Stomach (tissue), 8 donors: ENCODE measurements at regions not wholly inside any gene's neighbourhood (a gene's known extent, or its start where the extent isn't known, plus 50 kb on each side); places are given as distances from the start of the nearest gene placed in this dataset.

ENCODE experiments used
- DNase-seq, 2 donors: peaks; one replicate each; pipeline versions ENCODE4 v3.0.0 to v3.0.0-alpha.2; 2013 to 2019
- H3K27ac ChIP-seq, 5 donors: fragments of 200-600 bp in 4 of 5; sonication (generic) in 4 of 5; one replicate each; pipeline ENCODE4 v1.5.1; 2013 to 2019; ENCODE audit warnings: mild to moderate bottlenecking in 1 of 5, moderate library complexity in 1 of 5
- H3K27me3 ChIP-seq, 3 donors: fragments of 200-600 bp; sonication (generic); one replicate each; pipeline ENCODE4 v1.5.1; 2017 to 2019; ENCODE audit warnings: mixed run types in 1 of 3
- H3K36me3 ChIP-seq, 4 donors: fragments of 200-600 bp; sonication (generic); 1 replicate in 3 of 4; 2 replicates in 1 of 4; pipeline ENCODE4 v1.5.1; 2016 to 2019
- H3K4me1 ChIP-seq, 4 donors: fragments of 200-600 bp; sonication (generic); one replicate each; pipeline ENCODE4 v1.5.1; 2016 to 2019
- H3K4me3 ChIP-seq, 4 donors: fragments of 200-600 bp; sonication (generic) in 3 of 4; one replicate each; pipeline ENCODE4 v1.5.1; 2016 to 2019; ENCODE audit warnings: mild to moderate bottlenecking in 1 of 4
- H3K9me3 ChIP-seq, 4 donors: fragments of 200-600 bp; sonication (generic); one replicate each; pipeline ENCODE4 v1.5.1; 2016 to 2019
- EP300 ChIP-seq: sonication (generic); formaldehyde crosslinking; IDR thresholded peaks from one replicate; pipeline ENCODE4 v1.6.1; 2017; ENCODE audit warnings: antibody characterized with exemption
- POLR2A ChIP-seq, 4 donors: fragments of 450-650 bp; IDR thresholded peaks; one replicate each; pipeline ENCODE4 v1.6.1; 2016; ENCODE audit warnings: antibody characterized with exemption in 4 of 4, control low read depth in 2 of 4, mild to moderate bottlenecking in 1 of 4, moderate library complexity in 1 of 4
- POLR2AphosphoS5 ChIP-seq, 3 donors: sonication (generic); formaldehyde crosslinking; IDR thresholded peaks; one replicate each; pipeline ENCODE4 v1.6.1; 2016; ENCODE audit warnings: antibody characterized with exemption in 3 of 3
- WGBS, 5 donors: extraction: QIAGEN DNeasy Blood & Tissue Kit in 3 of 5; methylation state at CpG; one replicate each; pipeline versions ENCODE4 v1.1.5 to v1.1.7; 2013 to 2018; 5-methylcytosine and 5-hydroxymethylcytosine counted together
- intact Hi-C: fragments of 100-400 bp; cut with DNase I; formaldehyde crosslinking; loops from one replicate; pipeline ENCODE4 v1.15.1; 2023; ENCODE audit warnings: low total_unique reads
- TF ChIP-seq, protein P1 (sequence below), 7 experiments: fragments of 450-650 bp in 4 of 7; fragments of 200-600 bp in 3 of 7; sonication (generic) in 3 of 7; IDR thresholded peaks; one replicate each; pipeline ENCODE4 v1.5.1; 2016 to 2019; ENCODE audit warnings: antibody characterized with exemption in 7 of 7, control low read depth in 2 of 7, mild to moderate bottlenecking in 1 of 7
- donor health status: healthy with polysubstance abuse.
- donor health status: Bipolar disorder and iron deficiency.
- donor health status: healthy.

DNA sequence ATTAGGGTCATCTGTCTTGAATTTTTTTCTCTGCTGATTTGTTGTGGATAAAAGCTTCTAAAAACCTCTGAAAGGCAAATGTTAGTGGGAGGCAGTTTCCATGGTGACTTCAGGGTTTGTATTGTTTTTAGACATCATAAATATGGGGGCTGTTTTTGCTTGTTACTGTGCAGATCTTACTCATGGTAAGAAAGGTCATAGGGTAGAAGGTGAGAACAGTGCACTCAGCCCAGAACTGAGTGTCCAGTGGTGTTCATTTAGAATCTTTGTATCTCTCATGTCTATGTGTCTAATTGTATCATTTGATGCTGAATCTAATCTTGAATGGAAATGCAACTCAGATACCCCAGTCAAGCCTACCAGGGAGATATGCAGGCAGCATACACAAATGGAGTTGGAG is 609.8 kb downstream of the ZNF674 start:
- H3K27ac ChIP-seq: no peak overlapping the region
- H3K4me3 ChIP-seq: no peak overlapping the region
- no peaks in the 10 kb centered on the region for H3K36me3 ChIP-seq
- no peaks in the 10 kb centered on the region for H3K4me1 ChIP-seq
- intact Hi-C loops: no loop called here
- peaks cover 0 to 5% (median 2%) of the 10 kb centered on the region in 4 donors for H3K9me3 ChIP-seq
- DNase-seq: no peak
- TF ChIP-seq EP300 (no peak), POLR2AphosphoS5 (IDR thresholded peaks at IDR 0.05) (no peak), POLR2A (IDR thresholded peaks at IDR 0.05) (no peak)
- TF ChIP-seq, protein P1, sequence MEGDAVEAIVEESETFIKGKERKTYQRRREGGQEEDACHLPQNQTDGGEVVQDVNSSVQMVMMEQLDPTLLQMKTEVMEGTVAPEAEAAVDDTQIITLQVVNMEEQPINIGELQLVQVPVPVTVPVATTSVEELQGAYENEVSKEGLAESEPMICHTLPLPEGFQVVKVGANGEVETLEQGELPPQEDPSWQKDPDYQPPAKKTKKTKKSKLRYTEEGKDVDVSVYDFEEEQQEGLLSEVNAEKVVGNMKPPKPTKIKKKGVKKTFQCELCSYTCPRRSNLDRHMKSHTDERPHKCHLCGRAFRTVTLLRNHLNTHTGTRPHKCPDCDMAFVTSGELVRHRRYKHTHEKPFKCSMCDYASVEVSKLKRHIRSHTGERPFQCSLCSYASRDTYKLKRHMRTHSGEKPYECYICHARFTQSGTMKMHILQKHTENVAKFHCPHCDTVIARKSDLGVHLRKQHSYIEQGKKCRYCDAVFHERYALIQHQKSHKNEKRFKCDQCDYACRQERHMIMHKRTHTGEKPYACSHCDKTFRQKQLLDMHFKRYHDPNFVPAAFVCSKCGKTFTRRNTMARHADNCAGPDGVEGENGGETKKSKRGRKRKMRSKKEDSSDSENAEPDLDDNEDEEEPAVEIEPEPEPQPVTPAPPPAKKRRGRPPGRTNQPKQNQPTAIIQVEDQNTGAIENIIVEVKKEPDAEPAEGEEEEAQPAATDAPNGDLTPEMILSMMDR (IDR thresholded peaks at IDR 0.05): no peak
- H3K27me3 ChIP-seq: no peaks in the 10 kb centered on the region

DNA sequence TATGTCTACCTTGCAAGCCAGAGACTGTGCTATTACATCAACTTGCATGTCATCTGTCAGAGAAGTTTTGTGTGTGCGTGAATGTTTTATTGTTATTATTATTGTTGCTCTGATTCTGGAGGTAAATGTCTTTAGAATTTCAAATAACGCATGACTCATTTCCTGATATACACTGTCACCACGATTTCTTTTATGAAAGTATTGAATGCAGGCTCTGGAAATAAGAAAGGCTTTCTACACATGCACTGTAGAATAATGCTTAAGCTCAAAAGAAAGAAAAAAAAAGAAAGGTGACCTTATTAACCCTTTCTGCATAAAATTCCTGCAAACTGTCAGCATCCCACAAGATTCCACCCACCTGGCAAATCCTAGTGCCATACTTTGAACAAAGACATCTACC is 632.9 kb downstream of the ZNF674 start:
- Histone ChIP-seq H3K9me3 (no peaks in the 10 kb centered on the region), H3K36me3 (no peaks in the 10 kb centered on the region), H3K4me3 (no peak overlapping the region), H3K27me3 (no peaks in the 10 kb centered on the region), H3K4me1 (no peaks in the 10 kb centered on the region), H3K27ac (no peak overlapping the region)
- WGBS, 5 donors: 64 to 82% (median 76%) methylated on average over 3 of the region's 3 CpGs
- no peak for DNase-seq
- intact Hi-C loops: no loop called here
- TF ChIP-seq EP300: no peak

DNA sequence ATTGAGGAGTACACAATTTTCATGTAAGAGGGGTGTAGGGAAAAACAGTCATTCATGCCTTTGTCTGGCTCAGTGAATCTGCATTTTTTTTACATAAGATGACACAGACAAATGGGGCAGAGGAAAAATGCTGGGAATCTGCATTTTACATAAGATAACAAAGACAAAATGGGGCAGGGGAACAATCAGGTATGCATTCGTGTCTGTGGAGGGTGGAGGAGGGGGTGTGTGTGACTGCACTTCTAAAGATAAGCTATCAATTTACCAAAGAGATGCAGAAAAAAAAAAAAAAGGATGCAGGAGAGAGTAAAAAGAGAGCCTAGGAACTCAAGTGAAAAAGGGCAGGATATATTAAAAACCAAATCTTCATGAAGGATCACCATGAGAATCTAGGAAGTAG is 637.4 kb downstream of the ZNF674 start:
- Histone ChIP-seq H3K27ac (no peak overlapping the region), H3K36me3 (no peaks in the 10 kb centered on the region), H3K4me1 (no peaks in the 10 kb centered on the region), H3K27me3 (no peaks in the 10 kb centered on the region), H3K4me3 (no peak overlapping the region), H3K9me3 (no peaks in the 10 kb centered on the region)
- no peak for DNase-seq
- intact Hi-C loops: no loop called here
- WGBS, 5 donors: 31 to 47% (median 37%) methylated on average over 1 of the region's 1 CpG
- TF ChIP-seq, protein P1 (IDR thresholded peaks at IDR 0.05): no peak
- TF ChIP-seq POLR2AphosphoS5 (IDR thresholded peaks at IDR 0.05) (no peak), POLR2A (IDR thresholded peaks at IDR 0.05) (no peak), EP300 (no peak)

DNA sequence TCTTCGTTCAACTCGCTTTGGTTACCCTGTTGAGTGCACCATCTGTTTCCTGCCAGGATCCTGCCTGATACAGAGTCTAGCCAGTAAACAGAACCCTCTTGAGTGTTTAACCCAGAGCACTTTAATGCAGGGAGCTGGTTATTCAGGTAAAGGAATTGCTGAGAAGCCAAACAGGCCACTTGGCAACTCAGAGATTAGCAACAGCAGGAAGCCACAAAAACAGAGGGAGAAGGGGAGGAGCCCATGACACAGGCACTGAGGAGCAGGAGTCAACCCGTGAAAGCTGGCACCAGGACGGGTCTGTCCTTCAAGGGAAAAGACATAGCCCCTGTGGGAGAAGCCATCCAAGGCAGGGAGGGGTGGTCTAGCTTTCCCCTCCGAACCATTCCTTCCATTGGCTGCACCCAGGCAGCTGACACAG is 641.4 kb downstream of the ZNF674 start:
- no peaks in the 10 kb centered on the region for H3K36me3 ChIP-seq
- intact Hi-C loops: no loop called here
- no peaks in the 10 kb centered on the region for H3K9me3 ChIP-seq
- no peaks in the 10 kb centered on the region for H3K4me1 ChIP-seq
- H3K4me3 ChIP-seq: no peak overlapping the region
- 14 to 53% (median 39%) methylated on average over 4 to 5 of the region's 5 CpGs for WGBS, 5 donors
- TF ChIP-seq POLR2AphosphoS5 (IDR thresholded peaks at IDR 0.05) (no peak), POLR2A (IDR thresholded peaks at IDR 0.05) (no peak), EP300 (no peak)
- TF ChIP-seq, protein P1 (IDR thresholded peaks at IDR 0.05): no peak
- no peaks in the 10 kb centered on the region for H3K27me3 ChIP-seq
- no peak overlapping the region for H3K27ac ChIP-seq
- DNase-seq: peak in 1 of 2 donors; percentile 26

DNA sequence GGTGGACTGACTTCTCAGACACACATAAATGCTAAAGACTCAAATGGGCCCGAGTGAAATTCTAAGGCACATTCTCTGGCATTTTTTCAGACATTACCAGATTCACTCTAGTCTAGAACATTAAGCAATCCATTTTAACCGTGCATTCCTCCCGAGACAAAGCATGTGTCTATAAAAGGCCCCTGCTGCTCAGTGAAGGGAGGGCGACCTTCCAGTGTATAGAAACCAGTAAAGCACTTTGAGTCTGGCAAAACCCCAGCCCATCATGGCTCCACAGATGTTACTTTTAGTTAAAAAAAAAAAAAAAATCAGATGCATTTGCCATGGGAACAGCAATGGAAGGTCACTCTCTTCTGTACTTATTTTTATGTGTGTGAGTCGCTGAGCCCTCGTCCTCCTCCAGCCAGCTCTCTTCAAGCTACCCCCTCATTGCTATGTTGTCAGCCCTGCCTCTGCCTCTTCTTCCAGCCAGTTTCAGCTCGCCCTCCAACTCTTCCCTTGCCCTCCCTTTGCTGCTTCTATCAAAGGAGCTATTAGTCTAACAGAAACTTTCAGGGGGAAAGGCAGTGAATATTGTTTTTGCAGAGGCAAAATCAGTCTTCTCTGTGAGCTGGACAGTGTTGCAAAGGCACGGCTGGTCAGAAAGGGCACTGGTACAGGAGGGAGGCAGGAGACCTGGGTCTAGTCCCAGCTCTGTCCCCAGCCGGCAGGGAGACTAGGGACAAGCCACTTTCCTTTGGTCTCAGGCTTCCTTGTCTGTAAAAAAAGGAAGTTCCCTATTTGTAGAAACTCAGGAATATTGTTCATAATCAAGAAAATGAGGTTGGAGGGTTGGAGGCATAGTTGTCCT is 644.2 kb downstream of the ZNF674 start:
- 60 to 76% (median 63%) methylated on average over 9 of the region's 9 CpGs for WGBS, 5 donors
- H3K36me3 ChIP-seq: no peaks in the 10 kb centered on the region
- H3K27me3 ChIP-seq: no peaks in the 10 kb centered on the region
- H3K4me1 ChIP-seq: no peaks in the 10 kb centered on the region
- DNase-seq: peak in 1 of 2 donors; percentile 15
- H3K9me3 ChIP-seq: no peaks in the 10 kb centered on the region
- H3K27ac ChIP-seq: no peak overlapping the region
- TF ChIP-seq POLR2A (IDR thresholded peaks at IDR 0.05) (no peak), POLR2AphosphoS5 (IDR thresholded peaks at IDR 0.05) (no peak), EP300 (no peak)
- TF ChIP-seq, protein P1 (IDR thresholded peaks at IDR 0.05): no peak
- no peak overlapping the region for H3K4me3 ChIP-seq
- intact Hi-C loops: no loop called here
